OCI-LY7 (cell line): ENCODE measurements at regions not wholly inside any gene's neighbourhood (a gene's known extent, or its start where the extent isn't known, plus 50 kb on each side); places are given as distances from the start of the nearest gene placed in this dataset.

ENCODE experiments used
- EZH2phosphoT487 ChIP-seq: fragments of 200-600 bp; sonication (generic); IDR thresholded peaks from 2 replicates; pipeline ENCODE4 v1.6.1; 2018; ENCODE audit warnings: low read depth, borderline replicate concordance, mild to moderate bottlenecking, mixed run types, antibody characterized with exemption, low read length, moderate library complexity, mixed read lengths
- TF ChIP-seq, protein P1 (sequence below): fragments of 200-600 bp; sonication (generic); conservative IDR thresholded peaks from 2 replicates; pipeline ENCODE4 v1.5.1; 2014; ENCODE audit warnings: mild to moderate bottlenecking, antibody characterized with exemption, low read length, moderate library complexity, mixed read lengths

DNA sequence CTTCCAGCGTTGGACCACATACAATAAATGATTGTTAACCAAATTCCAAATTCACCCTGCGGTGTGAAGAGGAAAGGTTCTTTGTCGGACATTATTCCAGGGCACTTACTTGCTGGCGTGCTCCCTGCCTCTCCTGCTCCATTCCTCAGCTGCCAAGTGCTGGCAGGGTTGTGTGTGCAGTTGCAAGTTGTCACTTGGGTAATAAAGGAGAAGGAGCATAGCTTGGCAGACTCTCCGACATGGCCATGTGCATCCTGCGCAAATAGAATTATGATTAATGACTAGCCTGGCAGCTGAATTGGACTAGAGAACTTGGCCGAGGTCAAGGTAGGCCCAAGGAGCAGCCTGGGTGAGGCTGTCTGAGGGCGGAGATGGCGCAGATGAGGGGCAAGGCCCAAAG is 92.3 kb upstream of the ELMO1 start:
- TF ChIP-seq, protein P1, sequence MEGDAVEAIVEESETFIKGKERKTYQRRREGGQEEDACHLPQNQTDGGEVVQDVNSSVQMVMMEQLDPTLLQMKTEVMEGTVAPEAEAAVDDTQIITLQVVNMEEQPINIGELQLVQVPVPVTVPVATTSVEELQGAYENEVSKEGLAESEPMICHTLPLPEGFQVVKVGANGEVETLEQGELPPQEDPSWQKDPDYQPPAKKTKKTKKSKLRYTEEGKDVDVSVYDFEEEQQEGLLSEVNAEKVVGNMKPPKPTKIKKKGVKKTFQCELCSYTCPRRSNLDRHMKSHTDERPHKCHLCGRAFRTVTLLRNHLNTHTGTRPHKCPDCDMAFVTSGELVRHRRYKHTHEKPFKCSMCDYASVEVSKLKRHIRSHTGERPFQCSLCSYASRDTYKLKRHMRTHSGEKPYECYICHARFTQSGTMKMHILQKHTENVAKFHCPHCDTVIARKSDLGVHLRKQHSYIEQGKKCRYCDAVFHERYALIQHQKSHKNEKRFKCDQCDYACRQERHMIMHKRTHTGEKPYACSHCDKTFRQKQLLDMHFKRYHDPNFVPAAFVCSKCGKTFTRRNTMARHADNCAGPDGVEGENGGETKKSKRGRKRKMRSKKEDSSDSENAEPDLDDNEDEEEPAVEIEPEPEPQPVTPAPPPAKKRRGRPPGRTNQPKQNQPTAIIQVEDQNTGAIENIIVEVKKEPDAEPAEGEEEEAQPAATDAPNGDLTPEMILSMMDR: no peak
- no peak for TF ChIP-seq EZH2phosphoT487
